Upper lobe of right lung (tissue), 1 donor: ENCODE measurements at regions not wholly inside any gene's neighbourhood (a gene's known extent, or its start where the extent isn't known, plus 50 kb on each side); places are given as distances from the start of the nearest gene placed in this dataset.
A peak's percentile ranks its signal among the peaks of the same experiment; 100 is the strongest.

Experiments
- ATAC-seq: fragments of 200-7000 bp; cut with Tn5 transposase; one replicate; pipeline ENCODE4 v1.9.1; 2020; ENCODE audit warnings: mild to moderate bottlenecking, moderate library complexity
- DNase-seq: peaks from one replicate; pipeline ENCODE4 v3.0.0-alpha.2; 2020
- H3K27ac ChIP-seq: fragments of 200-600 bp; one replicate; pipeline ENCODE4 v1.8.0; 2022
- H3K27me3 ChIP-seq: fragments of 200-600 bp; one replicate; pipeline ENCODE4 v1.8.0; 2022; ENCODE audit warnings: mild to moderate bottlenecking
- H3K36me3 ChIP-seq: fragments of 200-600 bp; one replicate; pipeline ENCODE4 v1.8.0; 2022
- H3K4me1 ChIP-seq: fragments of 200-600 bp; one replicate; pipeline ENCODE4 v1.8.0; 2022
- H3K4me3 ChIP-seq: fragments of 200-600 bp; one replicate; pipeline ENCODE4 v1.8.0; 2022; ENCODE audit warnings: mild to moderate bottlenecking
- H3K9me3 ChIP-seq: fragments of 200-600 bp; one replicate; pipeline ENCODE4 v1.8.0; 2022
- intact Hi-C: fragments of 100-400 bp; cut with DNase I; formaldehyde crosslinking; loops from one replicate; pipeline ENCODE4 v1.11.0; 2022
- TF ChIP-seq, protein P1 (sequence below): fragments of 200-600 bp; IDR thresholded peaks from one replicate; pipeline ENCODE4 v1.8.0; 2022; ENCODE audit warnings: antibody characterized with exemption
- donor health status: DM: no; HTN: yes; CAD: no; lungs with severe emphysema.

- intact Hi-C loops: no loop called here
- H3K27me3 ChIP-seq: no peaks in the 10 kb centered on the region
- ATAC-seq (no peak), DNase-seq (no peak)
- H3K9me3 ChIP-seq: no peaks in the 10 kb centered on the region
- no peak overlapping the region for H3K4me3 ChIP-seq
- H3K4me1 ChIP-seq: peaks cover 31% of the 10 kb centered on the region
- H3K27ac ChIP-seq: no peak overlapping the region
- TF ChIP-seq, protein P1, sequence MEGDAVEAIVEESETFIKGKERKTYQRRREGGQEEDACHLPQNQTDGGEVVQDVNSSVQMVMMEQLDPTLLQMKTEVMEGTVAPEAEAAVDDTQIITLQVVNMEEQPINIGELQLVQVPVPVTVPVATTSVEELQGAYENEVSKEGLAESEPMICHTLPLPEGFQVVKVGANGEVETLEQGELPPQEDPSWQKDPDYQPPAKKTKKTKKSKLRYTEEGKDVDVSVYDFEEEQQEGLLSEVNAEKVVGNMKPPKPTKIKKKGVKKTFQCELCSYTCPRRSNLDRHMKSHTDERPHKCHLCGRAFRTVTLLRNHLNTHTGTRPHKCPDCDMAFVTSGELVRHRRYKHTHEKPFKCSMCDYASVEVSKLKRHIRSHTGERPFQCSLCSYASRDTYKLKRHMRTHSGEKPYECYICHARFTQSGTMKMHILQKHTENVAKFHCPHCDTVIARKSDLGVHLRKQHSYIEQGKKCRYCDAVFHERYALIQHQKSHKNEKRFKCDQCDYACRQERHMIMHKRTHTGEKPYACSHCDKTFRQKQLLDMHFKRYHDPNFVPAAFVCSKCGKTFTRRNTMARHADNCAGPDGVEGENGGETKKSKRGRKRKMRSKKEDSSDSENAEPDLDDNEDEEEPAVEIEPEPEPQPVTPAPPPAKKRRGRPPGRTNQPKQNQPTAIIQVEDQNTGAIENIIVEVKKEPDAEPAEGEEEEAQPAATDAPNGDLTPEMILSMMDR: no peak
- no peaks in the 10 kb centered on the region for H3K36me3 ChIP-seq
Observed at GRCh38 chr6:139984317-139984716, 609.9 kb upstream of the CITED2 start.

- TF ChIP-seq, protein P1: no peak
- no peak overlapping the region for H3K4me3 ChIP-seq
- peaks cover 31% of the 10 kb centered on the region for H3K4me1 ChIP-seq
- no peaks in the 10 kb centered on the region for H3K27me3 ChIP-seq
- intact Hi-C loops: no loop called here
- no peaks in the 10 kb centered on the region for H3K36me3 ChIP-seq
- peak; percentile 30 for ATAC-seq
- H3K27ac ChIP-seq: no peak overlapping the region
- DNase-seq: no peak
- H3K9me3 ChIP-seq: no peaks in the 10 kb centered on the region
Observed at GRCh38 chr6:139983555-139984276, 609.3 kb upstream of the CITED2 start.

- no peak for DNase-seq
- TF ChIP-seq, protein P1: no peak
- Histone ChIP-seq H3K36me3 (no peaks in the 10 kb centered on the region), H3K27me3 (no peaks in the 10 kb centered on the region), H3K27ac (peak overlapping the region; percentile 32), H3K9me3 (no peaks in the 10 kb centered on the region), H3K4me3 (no peak overlapping the region), H3K4me1 (peaks cover 31% of the 10 kb centered on the region)
- intact Hi-C loops: no loop called here
- no peak for ATAC-seq
Observed at GRCh38 chr6:139982652-139983295, 608.3 kb upstream of the CITED2 start.

- no peak overlapping the region for H3K27ac ChIP-seq
- TF ChIP-seq, protein P1: no peak
- no peaks in the 10 kb centered on the region for H3K9me3 ChIP-seq
- H3K36me3 ChIP-seq: no peaks in the 10 kb centered on the region
- DNase-seq: no peak
- no peak overlapping the region for H3K4me3 ChIP-seq
- no peaks in the 10 kb centered on the region for H3K27me3 ChIP-seq
- intact Hi-C loops: no loop called here
- no peak for ATAC-seq
- H3K4me1 ChIP-seq: peaks cover 31% of the 10 kb centered on the region
Observed at GRCh38 chr6:139982195-139982594, 607.7 kb upstream of the CITED2 start.

DNA sequence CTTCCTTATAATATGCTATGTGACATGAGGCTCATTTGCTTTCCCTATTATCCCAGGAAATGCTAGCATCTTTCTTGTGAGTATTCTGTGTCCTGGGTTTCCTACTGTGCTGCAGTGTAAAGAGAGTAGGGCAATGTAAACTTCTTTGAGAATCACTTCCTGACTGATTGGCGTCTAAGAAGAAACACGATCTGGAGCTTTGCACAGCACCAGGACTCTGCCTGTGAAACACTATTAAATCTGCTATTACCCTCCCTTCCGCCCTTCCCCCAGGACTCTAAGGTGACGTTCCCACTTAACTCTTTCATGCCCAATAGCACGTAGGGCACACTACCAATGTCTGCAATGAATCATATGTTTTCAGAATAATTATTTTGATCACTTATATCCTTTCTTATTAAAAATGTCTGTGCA is 607.3 kb upstream of the CITED2 start:
- intact Hi-C loops: no loop called here
- ATAC-seq: peak; percentile 58
- no peak for DNase-seq
- Histone ChIP-seq H3K27me3 (no peaks in the 10 kb centered on the region), H3K36me3 (no peaks in the 10 kb centered on the region), H3K4me1 (peaks cover 31% of the 10 kb centered on the region), H3K9me3 (no peaks in the 10 kb centered on the region), H3K4me3 (no peak overlapping the region), H3K27ac (peak overlapping the region; percentile 6)
- TF ChIP-seq, protein P1: no peak
